A549 (cell line): ENCODE measurements at regions not wholly inside any gene's neighbourhood (a gene's known extent, or its start where the extent isn't known, plus 50 kb on each side); places are given as distances from the start of the nearest gene placed in this dataset.

Experiments
- ATAC-seq, 2 experiments: fragments of 200-7000 bp in 1 of 2; fragments of >200 bp in 1 of 2; cut with Nextera tagmentation in 1 of 2; cut with Tn5 transposase in 1 of 2; 3 replicates each; pipeline versions ENCODE4 v1.8.0 to v1.9.1; 2018 to 2020; ENCODE audit warnings: mild to moderate bottlenecking in 1 of 2, moderate library complexity in 1 of 2
- CTCF ChIA-PET: fragments of 300-600 bp; sonication (Branson Sonifier 250); formaldehyde crosslinking; extraction: SDS; loops from one replicate; lab custom pipeline; 2021; ENCODE audit warnings: antibody characterized with exemption, inconsistent platforms; lab: Yijun Ruan, JAX
- POLR2A ChIA-PET: fragments of 350-600 bp; formaldehyde crosslinking; extraction: SDS; loops from one replicate; lab custom pipeline; 2021; ENCODE audit warnings: antibody characterized with exemption, inconsistent platforms; lab: Yijun Ruan, JAX
- DNase-seq, 2 experiments: peaks; one replicate each; pipeline versions ENCODE4 v3.0.0 to v3.0.0-alpha.2; 2011 to 2016; ENCODE audit warnings: low read depth in 1 of 2, low spot score in 1 of 2
- FAIRE-seq: peaks from 2 replicates; lab custom pipeline; 2011; peaks lifted over from hg19 to GRCh38; lab: Jason Lieb, UNC
- H3K27ac ChIP-seq, 2 experiments: fragments of >200 bp; sonication (Bioruptor Twin); formaldehyde crosslinking; 3 replicates each; pipeline ENCODE4 v1.5.1; 2016 to 2017
- H3K4me1 ChIP-seq: fragments of >200 bp; sonication (Bioruptor Twin); formaldehyde crosslinking; 3 replicates; pipeline ENCODE4 v1.6.1; 2016
- H3K4me2 ChIP-seq: fragments of >200 bp; sonication (Bioruptor Twin); formaldehyde crosslinking; 3 replicates; pipeline ENCODE4 v1.6.1; 2016
- H3K4me3 ChIP-seq: fragments of >200 bp; sonication (Bioruptor Twin); formaldehyde crosslinking; 3 replicates; pipeline ENCODE4 v1.5.1; 2016
- H3K9me3 ChIP-seq: fragments of >200 bp; sonication (Bioruptor Twin); formaldehyde crosslinking; 3 replicates; pipeline ENCODE4 v1.6.1; 2016
- BHLHE40 ChIP-seq: IDR thresholded peaks from 2 replicates; pipeline ENCODE4 v1.6.1; 2012; ENCODE audit warnings: low read depth, low read length, inconsistent platforms
- CBX8 ChIP-seq: fragments of 200-600 bp; sonication (generic); IDR thresholded peaks from 2 replicates; pipeline ENCODE4 v1.6.1; 2016
- CHD2 ChIP-seq: fragments of 150-350 bp; IDR thresholded peaks from 2 replicates; pipeline ENCODE4 v1.6.1; 2014; ENCODE audit warnings: low read length; ENCODE audit not compliant: partially characterized antibody
- EHF ChIP-seq: fragments of 250-450 bp; sonication (Bioruptor Pico); IDR thresholded peaks from 2 replicates; pipeline ENCODE4 v1.5.0; 2020; ENCODE audit warnings: mild to moderate bottlenecking
- FOSB ChIP-seq: fragments of 250-450 bp; sonication (Bioruptor Pico); IDR thresholded peaks from 2 replicates; pipeline ENCODE4 v1.5.0; 2020; ENCODE audit warnings: mild to moderate bottlenecking, moderate library complexity
- GATA3 ChIP-seq: IDR thresholded peaks from 2 replicates; pipeline ENCODE4 v1.6.1; 2012; ENCODE audit warnings: borderline replicate concordance
- HDAC2 ChIP-seq: fragments of 200-600 bp; sonication (generic); IDR thresholded peaks from 2 replicates; pipeline ENCODE4 v1.6.1; 2016
- HMGXB4 ChIP-seq: fragments of 250-450 bp; sonication (Bioruptor Pico); IDR thresholded peaks from 2 replicates; pipeline ENCODE4 v1.5.0; 2021; ENCODE audit warnings: mild to moderate bottlenecking, moderate library complexity, borderline replicate concordance
- HOXA7 ChIP-seq: fragments of 250-450 bp; sonication (Bioruptor Pico); IDR thresholded peaks from 2 replicates; pipeline ENCODE4 v1.5.0; 2020; ENCODE audit warnings: mild to moderate bottlenecking, moderate library complexity
- JUNB ChIP-seq: fragments of >200 bp; sonication (Bioruptor Twin); formaldehyde crosslinking; IDR thresholded peaks from 2 replicates; pipeline ENCODE4 v1.6.1; 2016
- KDM1A ChIP-seq: fragments of 200-600 bp; sonication (generic); IDR thresholded peaks from 2 replicates; pipeline ENCODE4 v1.6.1; 2016; ENCODE audit warnings: low read depth, mild to moderate bottlenecking
- POLR2AphosphoS2 ChIP-seq: conservative IDR thresholded peaks from 2 replicates; pipeline ENCODE4 v1.6.1; 2012; ENCODE audit warnings: low read length, improper control_type of control experiment, inconsistent platforms
- REST ChIP-seq: fragments of 200-600 bp; sonication (generic); IDR thresholded peaks from 2 replicates; pipeline ENCODE4 v1.6.1; 2016; ENCODE audit warnings: antibody characterized with exemption, mild to moderate bottlenecking, moderate library complexity
- TFCP2L1 ChIP-seq: fragments of 250-450 bp; sonication (Bioruptor Pico); IDR thresholded peaks from 2 replicates; pipeline ENCODE4 v1.5.0; 2021; ENCODE audit warnings: mild to moderate bottlenecking
- USF2 ChIP-seq: fragments of 450-650 bp; IDR thresholded peaks from 2 replicates; pipeline ENCODE4 v1.6.1; 2014; ENCODE audit warnings: antibody characterized with exemption
- ZC3H11A ChIP-seq: fragments of 450-650 bp; IDR thresholded peaks from 2 replicates; pipeline ENCODE4 v1.6.1; 2014; ENCODE audit warnings: antibody characterized with exemption, mild to moderate bottlenecking
- ZFP36 ChIP-seq: fragments of 450-650 bp; IDR thresholded peaks from 2 replicates; pipeline ENCODE4 v1.6.1; 2014; ENCODE audit warnings: borderline replicate concordance; ENCODE audit not compliant: partially characterized antibody
- ZNF302 ChIP-seq: fragments of 250-450 bp; sonication (Bioruptor Pico); IDR thresholded peaks from 2 replicates; pipeline ENCODE4 v1.9.0; 2021; ENCODE audit warnings: inconsistent platforms, mild to moderate bottlenecking, moderate library complexity
- ZSCAN20 ChIP-seq: fragments of 250-450 bp; sonication (Bioruptor Pico); IDR thresholded peaks from 2 replicates; pipeline ENCODE4 v1.8.0; 2022; ENCODE audit warnings: mild to moderate bottlenecking, moderate library complexity
- WGBS: methylation state at CpG from one replicate; pipeline ENCODE4 v1.1.6; 2017; ENCODE audit errors: missing lambda C conversion rate; 5-methylcytosine and 5-hydroxymethylcytosine counted together
- TF ChIP-seq, protein P1 (sequence below): IDR thresholded peaks from 2 replicates; pipeline ENCODE4 v1.6.1; 2012

DNA sequence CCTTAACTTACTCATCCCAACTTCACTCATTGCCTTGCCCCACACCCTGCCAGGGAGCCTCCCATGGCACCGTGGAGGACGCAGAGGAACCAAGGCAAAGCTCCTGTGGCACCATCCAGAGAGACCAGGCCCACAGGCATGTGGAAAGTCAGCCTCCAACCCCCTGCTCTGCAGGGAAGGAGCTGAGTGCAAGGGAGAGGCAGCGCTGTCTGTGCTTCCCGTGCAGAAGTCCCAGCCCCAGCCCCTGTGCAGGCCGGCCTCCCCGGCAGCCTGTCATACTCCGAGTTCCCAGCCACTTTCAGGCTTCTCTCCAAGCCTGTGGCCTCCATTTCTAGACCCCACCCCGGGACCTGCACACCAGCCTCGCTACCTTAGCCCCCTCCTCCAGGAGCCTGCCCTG lies 106.4 kb downstream of the SINHCAF start:
- Histone ChIP-seq H3K4me1 (no peaks in the 10 kb centered on the region), H3K4me2 (no peak overlapping the region), H3K27ac (no peak overlapping the region), H3K4me3 (no peak overlapping the region), H3K9me3 (no peaks in the 10 kb centered on the region)
- ChIA-PET CTCF (no interaction called here), POLR2A (no interaction called here)
- TF ChIP-seq POLR2AphosphoS2 (no peak), GATA3 (no peak), EHF (no peak), FOSB (CRISPR knock-in tag) (no peak)
- TF ChIP-seq, protein P1, sequence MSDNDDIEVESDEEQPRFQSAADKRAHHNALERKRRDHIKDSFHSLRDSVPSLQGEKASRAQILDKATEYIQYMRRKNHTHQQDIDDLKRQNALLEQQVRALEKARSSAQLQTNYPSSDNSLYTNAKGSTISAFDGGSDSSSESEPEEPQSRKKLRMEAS: no peak
- DNase-seq: no peak
- FAIRE-seq: no peak
- no peak for ATAC-seq
- 48% methylated on average over 9 of the region's 9 CpGs for WGBS

DNA sequence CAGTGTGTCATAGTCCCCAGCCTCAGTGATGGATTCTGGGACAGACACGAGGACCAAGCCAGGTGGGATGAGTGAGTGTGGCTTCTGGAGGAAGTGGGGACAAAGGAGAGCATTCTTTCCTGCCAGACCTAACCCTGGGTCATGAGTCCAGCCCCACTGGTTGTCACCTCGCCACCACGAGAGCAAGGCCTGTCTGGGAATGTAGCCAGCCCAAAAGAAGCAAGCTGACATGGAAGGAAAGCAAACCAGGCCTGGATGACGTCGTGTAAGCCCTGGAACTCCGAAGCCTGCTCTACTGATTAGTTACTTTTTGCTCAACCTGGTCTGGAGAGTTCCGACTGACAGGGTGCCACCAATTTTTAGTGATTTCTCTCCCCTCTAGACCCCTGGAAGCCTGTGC lies 105.9 kb downstream of the SINHCAF start:
- Histone ChIP-seq H3K4me3 (no peak overlapping the region), H3K4me2 (no peak overlapping the region), H3K27ac (no peak overlapping the region), H3K9me3 (no peaks in the 10 kb centered on the region), H3K4me1 (no peaks in the 10 kb centered on the region)
- POLR2A ChIA-PET: no interaction called here
- FAIRE-seq (no peak), ATAC-seq (no peak), DNase-seq (no peak)
- CTCF ChIA-PET: no interaction called here
- WGBS: 64% methylated on average over 7 of the region's 7 CpGs
- TF ChIP-seq CHD2 (no peak), BHLHE40 (no peak), ZFP36 (no peak), ZNF302 (CRISPR knock-in tag) (no peak), ZC3H11A (no peak), USF2 (no peak), ZSCAN20 (CRISPR knock-in tag) (no peak), JUNB (no peak), CBX8 (no peak), HOXA7 (CRISPR knock-in tag) (no peak), EHF (no peak), KDM1A (no peak), HMGXB4 (CRISPR knock-in tag) (no peak), REST (no peak), HDAC2 (no peak), POLR2AphosphoS2 (no peak), TFCP2L1 (no peak)
